Esophagus squamous epithelium (tissue), 4 donors: ENCODE measurements at regions not wholly inside any gene's neighbourhood (a gene's known extent, or its start where the extent isn't known, plus 50 kb on each side); places are given as distances from the start of the nearest gene placed in this dataset.

Experiments
- CTCF ChIP-seq, 6 experiments: fragments of 450-650 bp in 4 of 6; fragments of 200-600 bp in 2 of 6; sonication (generic) in 2 of 6; IDR thresholded peaks; one replicate each; pipeline ENCODE4 v1.5.1; 2016 to 2019; ENCODE audit warnings: antibody characterized with exemption in 6 of 6, mild to moderate bottlenecking in 4 of 6, moderate library complexity in 4 of 6
- POLR2A ChIP-seq, 4 donors: fragments of 450-650 bp; IDR thresholded peaks; one replicate each; pipeline ENCODE4 v1.6.1; 2017; ENCODE audit warnings: antibody characterized with exemption in 4 of 4, mild to moderate bottlenecking in 4 of 4, moderate library complexity in 3 of 4

GRCh38 chrX:18098763-18099162 lies 121.9 kb downstream of the BEND2 start:
- TF ChIP-seq CTCF (IDR thresholded peaks at IDR 0.05) (no peak), POLR2A (IDR thresholded peaks at IDR 0.05) (no peak)
